H1 (cell line): ENCODE measurements at regions not wholly inside any gene's neighbourhood (a gene's known extent, or its start where the extent isn't known, plus 50 kb on each side); places are given as distances from the start of the nearest gene placed in this dataset.

ENCODE experiments used
- CTCF ChIA-PET: fragments of 300-600 bp; sonication (Branson Sonifier 250); formaldehyde crosslinking; loops from one replicate; lab custom pipeline; 2021; ENCODE audit not compliant: partially characterized antibody; lab: Charles Lee
- POLR2A ChIA-PET: fragments of 300-600 bp; sonication (Branson Sonifier 250); formaldehyde crosslinking; loops from one replicate; lab custom pipeline; 2021; ENCODE audit warnings: inconsistent platforms; ENCODE audit not compliant: partially characterized antibody; lab: Charles Lee
- DNase-seq, 2 experiments: peaks; one replicate each; pipeline versions ENCODE4 v3.0.0 to v3.0.0-alpha.2; 2010 to 2022; ENCODE audit warnings: low spot score in 2 of 2, low read depth in 1 of 2, mixed read lengths in 1 of 2
- FAIRE-seq: peaks from 2 replicates; lab custom pipeline; 2011; peaks lifted over from hg19 to GRCh38; lab: Jason Lieb, UNC
- H2AFZ ChIP-seq: 2 replicates; pipeline ENCODE4 v1.8.1; 2012; ENCODE audit warnings: low read length, inconsistent platforms
- H2AK5ac ChIP-seq: 2 replicates; pipeline ENCODE4 v1.6.1; 2013; ENCODE audit warnings: low read depth, low read length
- H2BK120ac ChIP-seq: replicated peaks from 2 replicates; pipeline ENCODE3; 2013; ENCODE audit warnings: low read depth, low read length, inconsistent platforms
- H2BK12ac ChIP-seq: 2 replicates; pipeline ENCODE4 v1.6.1; 2013; ENCODE audit warnings: low read depth, low read length
- H2BK15ac ChIP-seq: 2 replicates; pipeline ENCODE4 v1.6.1; 2013; ENCODE audit warnings: low read length
- H2BK20ac ChIP-seq: 2 replicates; pipeline ENCODE4 v1.6.1; 2013; ENCODE audit warnings: low read length
- H2BK5ac ChIP-seq: 2 replicates; pipeline ENCODE4 v1.6.1; 2013; ENCODE audit warnings: low read depth, low read length
- H3K14ac ChIP-seq: 2 replicates; pipeline ENCODE4 v1.6.1; 2013; ENCODE audit warnings: inconsistent platforms; ENCODE audit not compliant: insufficient read length
- H3K18ac ChIP-seq: 2 replicates; pipeline ENCODE4 v1.6.1; 2013; ENCODE audit warnings: low read length; ENCODE audit errors: extremely low read depth
- H3K23ac ChIP-seq: 2 replicates; pipeline ENCODE4 v1.6.1; 2013; ENCODE audit warnings: inconsistent platforms; ENCODE audit not compliant: insufficient read length
- H3K23me2 ChIP-seq: 2 replicates; pipeline ENCODE4 v1.6.1; 2013; ENCODE audit warnings: low read depth, low read length
- H3K27ac ChIP-seq: 2 replicates; pipeline ENCODE4 v1.6.1; 2011; ENCODE audit warnings: low read depth, low read length, inconsistent platforms
- H3K27me3 ChIP-seq, 4 experiments: replicated peaks in 1 of 4; 1 replicate in 1 of 4; 2 replicates in 3 of 4; pipeline versions ENCODE4 v1.6.1 to v1.8.1; 2011 to 2013; ENCODE audit warnings: low read length in 3 of 4, mild to moderate bottlenecking in 3 of 4, inconsistent platforms in 2 of 4, mixed read lengths in 2 of 4, moderate library complexity in 1 of 4; ENCODE audit not compliant: control insufficient read depth in 3 of 4, insufficient read depth in 3 of 4; ENCODE audit errors: extremely low read depth in 1 of 4
- H3K36me3 ChIP-seq, 4 experiments: 2 replicates each; pipeline versions ENCODE4 v1.6.1 to v1.8.1; 2011 to 2013; ENCODE audit warnings: mild to moderate bottlenecking in 4 of 4, low read length in 3 of 4, moderate library complexity in 2 of 4, control low read depth in 1 of 4, inconsistent platforms in 1 of 4; ENCODE audit not compliant: insufficient read depth in 4 of 4, control insufficient read depth in 2 of 4
- H3K4ac ChIP-seq: replicated peaks from 2 replicates; pipeline ENCODE3; 2013; ENCODE audit warnings: low read length, low read depth, mixed read lengths, inconsistent platforms; ENCODE audit not compliant: insufficient read length
- H3K4me1 ChIP-seq, 4 experiments: replicated peaks in 1 of 4; 1 replicate in 1 of 4; 2 replicates in 3 of 4; pipeline versions ENCODE4 v1.6.1 to v1.8.1; 2011 to 2013; ENCODE audit warnings: low read length in 3 of 4, inconsistent platforms in 2 of 4, mixed read lengths in 1 of 4; ENCODE audit not compliant: insufficient read depth in 4 of 4, control insufficient read depth in 3 of 4
- H3K4me2 ChIP-seq, 2 experiments: 2 replicates each; pipeline versions ENCODE4 v1.6.1 to v1.8.1; 2011 to 2013; ENCODE audit warnings: low read depth in 2 of 2, low read length in 2 of 2, control low read depth in 1 of 2, inconsistent platforms in 1 of 2, mild to moderate bottlenecking in 1 of 2; ENCODE audit not compliant: insufficient read depth in 1 of 2
- H3K4me3 ChIP-seq, 4 experiments: fragments of 200-600, 300-600 bp in 1 of 4; sonication (generic), shearing (Covaris generic), sonication (Bioruptor Twin) in 1 of 4; 2 replicates each; pipeline versions ENCODE4 v1.5.1 to v1.8.1; 2011 to 2016; ENCODE audit warnings: low read length in 4 of 4, low read depth in 3 of 4, control low read depth in 2 of 4, inconsistent platforms in 2 of 4, mild to moderate bottlenecking in 2 of 4, mixed read lengths in 1 of 4, moderate library complexity in 1 of 4; ENCODE audit not compliant: insufficient read depth in 2 of 4; ENCODE audit errors: extremely low read depth in 1 of 4
- H3K56ac ChIP-seq: replicated peaks from 2 replicates; pipeline ENCODE3; 2013; ENCODE audit warnings: low read depth, mild to moderate bottlenecking, mixed read lengths, low read length, inconsistent platforms; ENCODE audit not compliant: insufficient read length
- H3K79me1 ChIP-seq: 2 replicates; pipeline ENCODE4 v1.6.1; 2013; ENCODE audit warnings: low read depth, low read length, control low read depth
- H3K79me2 ChIP-seq, 2 experiments: 2 replicates each; pipeline versions ENCODE4 v1.6.1 to v1.8.1; 2012 to 2013; ENCODE audit warnings: low read length in 2 of 2, mild to moderate bottlenecking in 2 of 2, inconsistent platforms in 1 of 2; ENCODE audit not compliant: insufficient read depth in 2 of 2, control insufficient read depth in 1 of 2
- H3K9ac ChIP-seq, 4 experiments: replicated peaks in 1 of 4; 1 replicate in 1 of 4; 2 replicates in 3 of 4; pipeline versions ENCODE4 v1.6.1 to v1.8.1; 2011 to 2013; ENCODE audit warnings: low read depth in 3 of 4, low read length in 3 of 4, control low read depth in 2 of 4, mild to moderate bottlenecking in 2 of 4, moderate library complexity in 2 of 4, inconsistent platforms in 1 of 4; ENCODE audit errors: extremely low read depth in 1 of 4
- H3K9me3 ChIP-seq, 2 experiments: 2 replicates each; pipeline versions ENCODE4 v1.6.1 to v1.8.1; 2012 to 2013; ENCODE audit warnings: mild to moderate bottlenecking in 2 of 2, moderate library complexity in 2 of 2, control low read depth in 1 of 2, inconsistent platforms in 1 of 2, low read depth in 1 of 2, low read length in 1 of 2, mixed read lengths in 1 of 2; ENCODE audit not compliant: insufficient read depth in 2 of 2
- H4K20me1 ChIP-seq, 2 experiments: replicated peaks in 1 of 2; 2 replicates each; pipeline versions ENCODE3 to v1.8.1; 2011 to 2013; ENCODE audit warnings: inconsistent platforms in 2 of 2, low read length in 2 of 2, mild to moderate bottlenecking in 1 of 2; ENCODE audit not compliant: insufficient read depth in 2 of 2, control insufficient read depth in 1 of 2
- H4K5ac ChIP-seq: 2 replicates; pipeline ENCODE4 v1.6.1; 2013; ENCODE audit warnings: low read length, low read depth, mixed read lengths, inconsistent platforms; ENCODE audit not compliant: insufficient read length
- H4K8ac ChIP-seq: 2 replicates; pipeline ENCODE4 v1.8.0; 2013; ENCODE audit warnings: mild to moderate bottlenecking, moderate library complexity, low read length, inconsistent platforms; ENCODE audit not compliant: insufficient read depth; ENCODE audit errors: extremely low read depth
- H4K91ac ChIP-seq: replicated peaks from 2 replicates; pipeline ENCODE3; 2013; ENCODE audit warnings: low read length, mixed read lengths, inconsistent platforms; ENCODE audit not compliant: insufficient read length
- HDAC2 ChIP-seq, 2 experiments: fragments of 300-600 bp in 1 of 2; sonication (generic) in 1 of 2; IDR thresholded peaks; 2 replicates each; pipeline ENCODE4 v1.6.1; 2011 to 2012; ENCODE audit warnings: low read depth in 2 of 2, low read length in 2 of 2, mild to moderate bottlenecking in 2 of 2, moderate library complexity in 2 of 2, borderline replicate concordance in 1 of 2, inconsistent platforms in 1 of 2
- NANOG ChIP-seq: IDR thresholded peaks from 2 replicates; pipeline ENCODE4 v1.6.1; 2011; ENCODE audit warnings: low read length, low read depth, mild to moderate bottlenecking, inconsistent platforms; ENCODE audit not compliant: insufficient read depth, poor library complexity, severe bottlenecking
- SRF ChIP-seq: IDR thresholded peaks from 2 replicates; pipeline ENCODE4 v1.6.1; 2011; ENCODE audit warnings: mild to moderate bottlenecking, low read depth, low read length, moderate library complexity
- WGBS, 2 experiments: shearing (Covaris generic) in 1 of 2; methylation state at CpG; one replicate each; pipeline versions ENCODE4 v1.1.6 to v1.1.7; 2013 to 2015; ENCODE audit warnings: low lambda C conversion rate in 2 of 2, mixed read lengths in 2 of 2, inconsistent platforms in 1 of 2, low coverage in 1 of 2, missing lambda C conversion rate in 1 of 2; ENCODE audit not compliant: insufficient replicate concordance in 2 of 2, insufficient coverage in 1 of 2, insufficient read length in 1 of 2; ENCODE audit errors: extremely low coverage in 1 of 2, missing lambda C conversion rate in 1 of 2; 5-methylcytosine and 5-hydroxymethylcytosine counted together

DNA sequence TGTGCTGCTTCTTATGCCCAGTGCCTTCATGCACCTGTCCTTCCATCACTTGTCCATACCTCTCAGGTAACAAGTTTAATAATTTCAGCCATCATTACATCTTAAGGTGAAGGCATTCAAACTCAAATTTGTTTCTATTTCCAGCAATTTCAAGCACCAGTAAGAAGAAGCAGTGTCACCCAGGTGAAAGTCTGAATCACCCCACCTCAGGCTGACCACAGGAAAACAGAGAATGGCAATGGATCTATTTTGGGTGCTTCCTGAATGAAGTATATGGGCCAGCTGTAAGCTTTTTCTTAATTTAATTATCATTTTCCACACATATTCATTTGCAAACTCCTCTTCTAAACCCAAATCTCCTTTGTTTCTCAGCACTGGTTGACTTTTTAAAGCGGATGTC lies 372.7 kb upstream of the SOX11 start:
- H3K4me3 ChIP-seq, result no peak overlapping the region
- no peak overlapping the region for H2BK120ac ChIP-seq
- no peaks in the 10 kb centered on the region for H3K27me3 ChIP-seq
- no peak overlapping the region for H2BK15ac ChIP-seq
- H3K9ac ChIP-seq, result no peak overlapping the region
- H4K8ac ChIP-seq, result no peak overlapping the region
- 100% methylated on average over 1 of the region's 1 CpG; no CpG with 5 or more reads in 1 of the 2 experiments for WGBS, 2 experiments
- no peak overlapping the region for H2BK20ac ChIP-seq
- no peak for FAIRE-seq
- H4K5ac ChIP-seq, result no peak overlapping the region
- CTCF ChIA-PET, result no interaction called here
- H3K4ac ChIP-seq, result no peak overlapping the region
- H3K4me1 ChIP-seq, result no peaks in the 10 kb centered on the region; a peak in 2 of 7 replicates
- H3K23me2 ChIP-seq, result no peaks in the 10 kb centered on the region; the same call in 1 of the 2 replicates
- POLR2A ChIA-PET, result no interaction called here
- H3K79me2 ChIP-seq, result no peaks in the 10 kb centered on the region
- H4K91ac ChIP-seq, result no peak overlapping the region
- no peak overlapping the region for H3K56ac ChIP-seq
- H3K79me1 ChIP-seq, result no peaks in the 10 kb centered on the region
- DNase-seq, result no peak
- H3K14ac ChIP-seq, result no peak overlapping the region
- no peak overlapping the region for H2AFZ ChIP-seq
- no peak overlapping the region for H3K27ac ChIP-seq
- H3K23ac ChIP-seq, result no peak overlapping the region
- TF ChIP-seq HDAC2 (IDR thresholded peaks at IDR 0.05; ENCODE audit: borderline replicate concordance in 1 of 2, low read depth in 2 of 2, low read length in 2 of 2) (no peak), SRF (no peak), NANOG (no peak)
- no peak overlapping the region for H2BK12ac ChIP-seq
- no peaks in the 10 kb centered on the region for H3K36me3 ChIP-seq
- no peak overlapping the region for H2BK5ac ChIP-seq
- no peaks in the 10 kb centered on the region for H4K20me1 ChIP-seq
- no peaks in the 10 kb centered on the region for H3K9me3 ChIP-seq
- H3K18ac ChIP-seq, result no peak overlapping the region
- H3K4me2 ChIP-seq, result no peak overlapping the region
- no peak overlapping the region for H2AK5ac ChIP-seq
